NCI-H774 (cell line): ENCODE measurements at regions not wholly inside any gene's neighbourhood (a gene's known extent, or its start where the extent isn't known, plus 50 kb on each side); places are given as distances from the start of the nearest gene placed in this dataset.
"Not testable (repeated sequence)": the region's sequence is repeated elsewhere in the genome, so short reads cannot be mapped to it uniquely, and the experiment has no call there.

Experiments used
- DNase-seq: peaks from one replicate; lab custom pipeline; 2025; lab: John Stamatoyannopoulos, UW

DNA sequence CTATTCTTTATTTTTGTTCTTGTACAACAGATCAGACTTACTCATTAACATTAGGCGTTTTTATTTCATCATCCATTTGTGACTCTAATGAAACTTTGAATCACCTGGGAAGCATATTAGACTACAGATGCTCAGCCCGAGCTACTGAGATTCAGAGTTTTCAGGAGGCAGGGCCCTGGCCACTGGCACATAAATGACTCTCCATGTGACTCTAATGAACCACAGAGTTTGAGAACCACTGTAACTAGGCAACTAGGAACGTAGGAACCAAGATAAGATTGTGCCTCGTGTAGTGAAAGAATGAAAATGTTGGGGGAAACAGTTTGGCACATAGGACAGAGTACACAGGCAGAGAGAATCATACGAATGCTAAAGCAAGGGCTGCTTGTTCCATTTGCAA, 405.9 kb upstream of the BTBD3 start:
- no peak for DNase-seq

DNA sequence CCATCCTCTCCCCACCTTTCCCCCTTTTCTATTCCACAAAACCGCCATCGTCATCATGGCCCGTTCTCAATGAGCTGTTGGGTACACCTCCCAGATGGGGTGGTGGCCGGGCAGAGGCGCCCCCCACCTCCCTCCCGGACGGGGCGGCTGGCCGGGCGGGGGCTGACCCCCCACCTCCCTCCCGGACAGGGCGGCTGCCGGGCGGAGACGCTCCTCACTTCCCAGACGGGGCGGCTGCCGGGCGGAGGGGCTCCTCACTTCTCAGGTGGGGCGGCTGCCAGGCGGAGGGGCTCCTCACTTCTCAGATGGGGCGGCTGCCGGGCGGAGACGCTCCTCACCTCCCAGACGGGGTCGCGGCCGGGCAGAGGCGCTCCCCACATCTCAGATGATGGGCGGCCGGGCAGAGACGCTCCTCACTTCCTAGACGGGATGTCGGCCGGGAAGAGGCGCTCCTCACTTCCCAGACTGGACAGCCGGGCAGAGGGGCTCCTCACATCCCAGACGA, 404.4 kb upstream of the BTBD3 start:
- not testable (repeated sequence) for DNase-seq

DNA sequence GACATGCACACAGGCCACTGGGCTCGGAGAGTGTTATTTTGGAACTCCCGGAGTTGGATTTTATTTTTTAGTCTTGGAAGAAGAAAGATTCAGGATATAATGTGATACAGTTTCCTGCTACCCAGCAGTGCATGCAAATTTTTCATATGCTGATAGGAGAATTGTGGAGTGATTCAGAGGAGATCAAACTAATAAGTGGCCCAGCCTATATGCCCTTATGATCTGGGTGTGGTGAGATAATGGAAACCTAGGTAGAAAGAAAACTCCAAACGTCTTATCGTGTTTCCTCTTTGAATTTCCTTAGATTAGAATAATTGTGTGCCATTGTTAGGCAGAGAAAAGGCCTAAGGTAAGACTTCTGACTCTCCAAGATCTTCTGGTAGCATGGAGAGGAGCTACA, 401.2 kb upstream of the BTBD3 start:
- DNase-seq: no peak

DNA sequence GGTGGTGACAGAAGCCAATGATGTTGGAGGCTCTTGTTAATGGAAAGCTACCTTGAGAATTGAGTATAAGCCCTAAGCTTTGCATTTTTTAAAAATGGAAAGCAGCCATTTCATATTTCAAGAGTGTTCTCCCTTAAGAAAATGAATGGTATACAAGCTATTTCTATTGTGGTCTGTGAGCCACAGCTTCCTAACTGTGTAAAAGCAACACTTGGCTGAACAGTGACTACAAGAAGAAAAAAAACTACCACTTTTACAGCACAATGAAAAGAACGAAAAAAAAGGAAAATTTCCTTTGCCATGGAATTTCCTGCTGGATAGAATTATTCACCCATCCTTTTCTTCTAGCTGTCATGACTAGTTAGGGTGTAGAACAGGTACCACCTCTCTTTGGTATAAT, 397.1 kb upstream of the BTBD3 start:
- no peak for DNase-seq

GRCh38 chr20:11521476-11522365, 396.0 kb upstream of the BTBD3 start:
- DNase-seq: no peak

DNA sequence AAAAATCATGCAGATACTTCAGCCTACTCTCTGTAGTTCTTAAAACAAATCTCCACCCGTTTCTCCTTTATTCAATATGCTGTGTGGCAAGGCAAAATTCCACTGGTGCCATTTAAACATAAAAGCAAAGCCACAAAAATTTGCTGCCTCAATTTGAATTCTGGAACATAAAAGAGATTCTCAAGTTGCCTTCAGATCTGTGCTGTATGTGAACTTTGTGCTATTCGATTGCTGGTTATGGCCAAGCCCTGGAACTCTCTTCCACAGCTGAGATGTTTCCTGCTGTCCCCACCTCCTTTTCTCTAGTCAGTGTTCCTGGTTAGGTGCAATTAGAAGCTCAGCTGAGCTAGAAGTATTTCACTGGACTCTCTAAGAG, 395.3 kb upstream of the BTBD3 start:
- no peak for DNase-seq

DNA sequence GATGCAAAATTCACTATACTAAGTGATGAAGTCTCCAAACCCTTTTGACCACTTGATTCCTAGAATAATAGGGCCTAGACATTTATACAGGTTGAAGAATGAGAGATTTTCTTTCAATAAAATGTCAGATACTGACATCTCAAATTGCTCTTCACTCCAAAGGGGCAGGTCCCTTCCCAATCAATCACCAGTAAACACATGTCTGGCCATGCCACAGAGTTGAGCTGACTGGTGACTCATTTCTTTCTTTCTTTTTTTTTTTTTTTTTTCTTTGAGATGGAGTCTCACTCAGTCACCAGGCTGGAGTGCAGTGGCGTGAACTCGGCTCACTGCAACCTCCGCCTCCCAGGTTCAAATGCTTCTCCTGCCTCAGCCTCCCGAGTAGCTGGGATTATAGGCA, 388.6 kb upstream of the BTBD3 start:
- DNase-seq: no peak

- DNase-seq: no peak
These were observed 380.7 kb upstream of the BTBD3 start for GRCh38 chr20:11537032-11537431.

DNA sequence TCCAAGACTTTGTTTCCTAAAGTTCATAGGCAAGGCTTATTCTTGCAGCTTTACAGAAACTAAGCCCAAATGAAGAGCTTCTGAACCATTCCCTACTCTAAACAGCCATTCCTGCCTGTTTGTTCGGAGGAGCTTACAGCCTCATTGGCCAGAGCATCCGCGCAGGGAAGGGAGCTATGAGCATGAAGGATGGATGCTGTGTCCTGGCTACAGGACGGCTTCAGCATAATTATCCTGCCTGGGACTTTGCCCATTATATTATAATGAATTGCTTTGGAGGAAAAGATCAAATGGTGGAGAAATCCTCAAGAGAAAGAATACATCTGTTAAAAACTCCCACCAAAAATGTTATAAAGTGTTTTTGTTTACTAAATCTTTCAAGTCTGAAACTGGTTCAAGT, 378.2 kb upstream of the BTBD3 start:
- no peak for DNase-seq

DNA sequence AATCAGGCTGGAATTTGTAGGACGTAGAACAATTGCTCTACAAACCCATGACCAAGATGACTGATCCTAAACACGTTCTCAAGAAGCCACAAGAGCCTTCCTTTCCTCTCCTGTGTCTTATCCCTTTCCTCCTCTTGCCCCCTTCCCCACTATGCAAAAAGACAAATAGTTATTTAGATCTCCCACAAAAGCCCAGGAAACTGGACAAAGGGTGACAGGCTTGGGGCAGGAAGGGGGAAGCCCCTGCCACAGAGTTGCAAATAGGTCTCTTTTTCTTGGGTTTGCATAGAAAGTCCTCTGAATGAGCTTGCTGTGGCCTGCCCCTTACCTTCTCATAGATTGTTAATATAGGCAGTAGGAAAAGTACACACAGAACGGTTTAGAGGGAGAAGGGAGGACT, 377.1 kb upstream of the BTBD3 start:
- no peak for DNase-seq

DNA sequence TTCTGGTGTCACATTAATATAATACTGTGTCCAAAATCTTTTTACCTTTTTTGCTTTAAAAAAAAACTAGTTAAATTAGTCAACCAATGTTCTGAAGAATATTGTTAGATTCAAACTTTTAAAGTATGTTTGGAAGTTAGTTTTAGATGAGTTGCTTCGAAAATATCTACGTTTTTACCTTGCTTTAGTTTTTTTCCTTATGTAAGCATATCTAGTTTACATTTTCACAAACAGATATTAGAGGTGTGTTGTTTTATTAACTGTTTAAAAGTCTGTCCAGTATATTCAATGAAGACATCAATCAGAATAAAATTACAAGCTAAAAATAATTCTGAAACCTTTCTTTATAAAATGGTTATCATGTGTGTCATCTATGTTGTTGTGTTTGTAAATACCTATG, 375.0 kb upstream of the BTBD3 start:
- no peak for DNase-seq

- DNase-seq: peak; percentile 50
These were observed 373.5 kb upstream of the BTBD3 start for GRCh38 chr20:11544029-11544678.

- DNase-seq: no peak
These were observed 370.8 kb upstream of the BTBD3 start for GRCh38 chr20:11546939-11547338.

GRCh38 chr20:11549172-11550103, 368.3 kb upstream of the BTBD3 start:
- no peak for DNase-seq

- DNase-seq: no peak
These were observed 366.9 kb upstream of the BTBD3 start for GRCh38 chr20:11550657-11551338.

DNA sequence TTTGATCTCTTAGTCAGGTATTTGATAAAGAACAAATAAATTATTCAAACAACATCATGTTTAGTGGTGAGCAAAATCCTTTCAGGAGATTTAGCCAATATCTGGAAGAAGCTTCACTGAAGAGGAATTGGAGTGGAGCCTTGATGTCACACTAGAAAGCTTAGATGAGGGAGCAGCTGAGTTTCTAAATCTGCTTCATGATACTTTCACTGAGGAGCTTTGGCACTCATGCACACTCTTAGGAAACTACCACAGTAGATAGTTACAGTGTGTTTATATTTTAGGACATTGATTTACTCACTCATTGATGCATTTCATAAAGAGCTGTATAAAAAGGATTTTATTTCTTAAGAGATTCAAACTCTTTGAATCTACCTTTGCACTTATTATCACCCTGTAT, 366.2 kb upstream of the BTBD3 start:
- DNase-seq: no peak

GRCh38 chr20:11553603-11554002, 364.1 kb upstream of the BTBD3 start:
- DNase-seq: peak; percentile 26

DNA sequence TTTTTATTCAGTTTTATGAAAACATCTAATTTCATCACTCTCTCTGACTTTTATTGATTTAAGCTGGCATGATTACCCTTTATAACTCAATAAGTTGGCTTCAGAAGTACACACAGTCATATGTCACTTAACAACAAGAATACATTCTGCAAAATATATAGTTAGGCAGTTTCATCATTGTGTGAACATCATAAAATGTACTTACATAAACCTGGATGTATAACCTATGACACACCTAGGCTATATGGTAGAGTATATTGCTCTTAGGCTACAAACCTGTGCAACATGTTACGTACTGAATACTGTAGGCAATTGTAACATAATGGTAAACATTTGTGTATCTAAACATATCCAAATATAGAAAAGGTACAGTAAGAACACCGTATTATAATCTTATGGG, 362.2 kb upstream of the BTBD3 start:
- DNase-seq: no peak

DNA sequence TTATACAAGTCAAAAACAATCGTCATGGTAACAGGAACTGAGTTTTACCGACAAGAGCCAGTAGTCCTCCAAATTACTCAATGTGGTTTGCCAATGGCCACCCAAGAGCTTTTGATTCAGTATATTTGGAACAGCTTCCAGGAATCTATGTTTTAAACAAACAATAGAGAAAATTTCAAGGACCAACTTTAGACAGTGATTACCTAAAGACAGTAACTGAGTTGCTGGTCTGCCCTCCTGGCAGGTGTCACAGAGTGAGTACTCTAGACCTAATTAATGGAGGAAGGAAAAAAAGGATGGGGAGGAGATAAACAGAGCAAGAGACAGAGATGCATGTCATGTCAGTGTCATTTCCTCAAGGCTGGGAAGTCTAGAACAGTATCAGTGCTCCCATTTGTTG, 361.3 kb upstream of the BTBD3 start:
- no peak for DNase-seq

GRCh38 chr20:11564491-11564890, 353.2 kb upstream of the BTBD3 start:
- DNase-seq: no peak

DNA sequence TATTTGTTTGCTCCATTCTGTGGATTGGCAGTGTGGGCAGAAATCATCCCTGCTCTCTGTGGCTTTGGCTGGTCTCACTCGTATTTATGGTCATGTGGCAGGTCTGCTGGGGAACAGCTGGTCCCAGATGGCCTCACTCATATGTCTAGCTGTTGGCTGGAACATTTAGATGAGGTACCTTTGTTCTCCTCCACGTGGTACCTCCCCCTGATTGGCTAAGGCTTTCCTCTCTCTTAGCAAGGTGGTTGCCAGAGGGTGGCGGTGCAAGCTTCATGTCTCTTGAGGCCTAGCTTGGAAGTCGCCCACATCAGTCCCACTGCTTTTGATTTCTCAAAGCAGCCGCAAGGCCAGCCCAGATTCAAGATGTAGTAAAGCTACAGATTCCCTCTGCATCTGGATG, 348.5 kb upstream of the BTBD3 start:
- no peak for DNase-seq

DNA sequence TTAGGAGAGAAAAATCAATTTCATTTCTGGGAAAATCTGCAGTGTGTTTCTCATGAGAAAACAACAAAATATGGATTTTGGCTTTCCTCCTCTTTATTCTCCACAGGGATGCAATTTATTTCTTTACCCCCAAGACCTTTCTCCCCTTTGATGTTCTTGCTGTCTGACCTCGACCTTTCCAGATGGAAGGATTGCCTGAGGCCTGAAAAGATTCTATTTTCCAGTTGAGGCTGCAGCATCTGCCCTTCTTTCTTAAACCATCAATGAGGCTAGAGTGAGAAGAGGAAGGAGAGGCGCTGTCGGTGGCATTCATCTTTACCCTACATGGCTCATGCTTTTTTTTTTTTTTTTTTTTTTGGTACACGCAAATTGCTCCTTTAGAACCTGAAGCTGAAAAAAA, 344.2 kb upstream of the BTBD3 start:
- no peak for DNase-seq
